Stimulated activated CD8-positive, alpha-beta memory T cell treated with anti-CD3 and anti-CD28 coated beads, Interleukin-7, amount 100 ng/mL, for 4 hours (primary cell): ENCODE measurements at regions not wholly inside any gene's neighbourhood (a gene's known extent, or its start where the extent isn't known, plus 50 kb on each side); places are given as distances from the start of the nearest gene placed in this dataset.

ENCODE experiments used
- DNase-seq, 2 donors: peaks; one replicate each; pipeline ENCODE4 v3.0.0-alpha.2; 2020; ENCODE audit warnings: low read depth in 2 of 2

- no peak for DNase-seq
Measured at GRCh38 chr5:174159327-174160114, 114.0 kb downstream of the NSG2 start.

- DNase-seq: no peak
Measured at GRCh38 chr5:174165406-174165805, 119.9 kb downstream of the NSG2 start.

GRCh38 chr5:174166231-174167079 lies 120.9 kb downstream of the NSG2 start:
- no peak for DNase-seq

- no peak for DNase-seq
Measured at GRCh38 chr5:174167080-174167910, 121.8 kb downstream of the NSG2 start.

GRCh38 chr5:174172152-174172551 lies 126.6 kb downstream of the NSG2 start:
- no peak for DNase-seq

GRCh38 chr5:174172566-174172965 lies 127.1 kb downstream of the NSG2 start:
- DNase-seq: no peak

- DNase-seq: no peak
Measured at GRCh38 chr5:174173766-174174165, 128.3 kb downstream of the NSG2 start.

GRCh38 chr5:174175716-174176268 lies 130.3 kb downstream of the NSG2 start:
- no peak for DNase-seq

GRCh38 chr5:174176511-174176910 lies 131.0 kb downstream of the NSG2 start:
- no peak for DNase-seq

GRCh38 chr5:174177531-174177930 lies 132.0 kb downstream of the NSG2 start:
- DNase-seq: no peak

GRCh38 chr5:174177976-174178605 lies 132.6 kb downstream of the NSG2 start:
- DNase-seq: no peak

GRCh38 chr5:174180639-174181038 lies 135.1 kb downstream of the NSG2 start:
- no peak for DNase-seq

GRCh38 chr5:174182111-174182510 lies 136.6 kb downstream of the NSG2 start:
- no peak for DNase-seq

GRCh38 chr5:174183701-174184100 lies 138.2 kb downstream of the NSG2 start:
- DNase-seq: no peak

- no peak for DNase-seq
Measured at GRCh38 chr5:174185506-174185905, 140.0 kb downstream of the NSG2 start.

- no peak for DNase-seq
Measured at GRCh38 chr5:174186096-174186695, 140.7 kb downstream of the NSG2 start.

GRCh38 chr5:174187001-174187400 lies 141.5 kb downstream of the NSG2 start:
- no peak for DNase-seq

GRCh38 chr5:174187481-174187880 lies 142.0 kb downstream of the NSG2 start:
- no peak for DNase-seq

- DNase-seq: no peak
Measured at GRCh38 chr5:174188295-174188694, 142.8 kb downstream of the NSG2 start.

- no peak for DNase-seq
Measured at GRCh38 chr5:174189654-174190541, 144.4 kb downstream of the NSG2 start.
